Fibroblast of mammary gland (primary cell): ENCODE measurements at regions not wholly inside any gene's neighbourhood (a gene's known extent, or its start where the extent isn't known, plus 50 kb on each side); places are given as distances from the start of the nearest gene placed in this dataset.

ENCODE experiments used
- DNase-seq: peaks from one replicate; pipeline ENCODE4 v3.0.0-alpha.2; 2010; ENCODE audit warnings: low read depth
- H3K4me3 ChIP-seq: 2 replicates; pipeline ENCODE4 v1.5.1; 2011; ENCODE audit warnings: low read depth, mild to moderate bottlenecking, low read length, moderate library complexity; ENCODE audit not compliant: control insufficient read depth
- TF ChIP-seq, protein P1 (sequence below): conservative IDR thresholded peaks from 2 replicates; pipeline ENCODE4 v1.5.1; 2011; ENCODE audit warnings: low read depth, low read length, inconsistent platforms; ENCODE audit not compliant: control insufficient read depth, insufficient read depth

DNA sequence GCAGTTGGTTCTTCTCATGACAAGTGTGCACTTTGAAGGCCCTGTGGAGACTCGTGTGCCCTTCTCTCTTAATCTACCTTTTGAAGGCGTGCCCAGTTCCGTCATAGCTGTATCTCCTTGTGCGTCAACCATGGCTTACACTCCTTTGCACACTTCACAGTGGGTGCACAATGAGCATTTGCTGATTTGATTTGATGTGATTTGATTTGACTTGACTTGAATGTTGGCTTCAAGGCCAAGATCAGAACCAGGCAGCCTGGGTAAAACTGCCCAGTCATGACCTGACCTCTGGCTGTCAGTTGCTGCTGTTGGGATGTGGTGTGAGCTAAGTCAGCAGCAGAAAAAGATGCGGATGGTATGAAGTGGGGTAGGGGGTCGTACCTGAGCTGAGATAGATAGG lies 670.3 kb upstream of the HS6ST1 start:
- DNase-seq = no peak
- TF ChIP-seq, protein P1, sequence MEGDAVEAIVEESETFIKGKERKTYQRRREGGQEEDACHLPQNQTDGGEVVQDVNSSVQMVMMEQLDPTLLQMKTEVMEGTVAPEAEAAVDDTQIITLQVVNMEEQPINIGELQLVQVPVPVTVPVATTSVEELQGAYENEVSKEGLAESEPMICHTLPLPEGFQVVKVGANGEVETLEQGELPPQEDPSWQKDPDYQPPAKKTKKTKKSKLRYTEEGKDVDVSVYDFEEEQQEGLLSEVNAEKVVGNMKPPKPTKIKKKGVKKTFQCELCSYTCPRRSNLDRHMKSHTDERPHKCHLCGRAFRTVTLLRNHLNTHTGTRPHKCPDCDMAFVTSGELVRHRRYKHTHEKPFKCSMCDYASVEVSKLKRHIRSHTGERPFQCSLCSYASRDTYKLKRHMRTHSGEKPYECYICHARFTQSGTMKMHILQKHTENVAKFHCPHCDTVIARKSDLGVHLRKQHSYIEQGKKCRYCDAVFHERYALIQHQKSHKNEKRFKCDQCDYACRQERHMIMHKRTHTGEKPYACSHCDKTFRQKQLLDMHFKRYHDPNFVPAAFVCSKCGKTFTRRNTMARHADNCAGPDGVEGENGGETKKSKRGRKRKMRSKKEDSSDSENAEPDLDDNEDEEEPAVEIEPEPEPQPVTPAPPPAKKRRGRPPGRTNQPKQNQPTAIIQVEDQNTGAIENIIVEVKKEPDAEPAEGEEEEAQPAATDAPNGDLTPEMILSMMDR = no peak

DNA sequence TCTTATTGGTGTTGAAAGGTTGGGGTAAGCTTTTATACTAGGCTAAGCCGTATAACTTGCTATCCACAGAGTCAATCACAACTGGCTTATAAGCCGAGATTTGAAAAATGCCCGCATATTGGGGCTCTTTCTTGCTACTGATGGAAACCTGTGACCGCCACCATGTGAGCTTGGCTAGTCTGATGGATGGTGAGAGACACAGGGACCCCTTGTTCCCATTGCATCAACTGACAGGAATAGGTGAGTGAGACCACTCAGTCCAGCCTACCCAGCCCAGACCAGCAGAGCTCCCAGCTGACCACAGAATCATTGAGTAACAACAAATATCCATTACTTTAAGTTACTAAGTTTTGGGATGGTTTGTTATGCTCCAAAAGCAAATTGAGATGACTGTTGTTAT lies 676.4 kb upstream of the HS6ST1 start:
- TF ChIP-seq, protein P1 = no peak

More for the DNA sequence above, 670.3 kb upstream of the HS6ST1 start:
- no peak overlapping the region for H3K4me3 ChIP-seq

DNA sequence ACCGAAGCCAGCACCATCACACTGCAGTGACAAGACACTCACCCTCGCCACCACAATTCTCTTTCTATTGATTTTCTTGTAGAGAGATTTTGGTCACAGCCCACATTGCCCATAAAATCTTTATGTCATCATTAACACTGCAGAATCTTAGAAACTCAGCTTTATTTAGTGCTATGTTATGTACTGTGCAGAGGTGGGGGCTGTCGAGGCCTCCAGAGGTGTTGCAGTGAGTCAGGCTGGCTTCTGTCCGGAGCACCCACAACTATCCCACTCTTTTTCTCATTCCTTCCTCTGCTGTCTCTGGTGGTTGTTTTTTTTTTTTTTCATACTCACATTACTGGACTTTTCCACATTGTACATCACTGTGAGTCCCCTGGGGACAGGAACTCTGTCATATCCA lies 677.4 kb upstream of the HS6ST1 start:
- no peak for DNase-seq
- TF ChIP-seq, protein P1 = no peak
- H3K4me3 ChIP-seq = no peak overlapping the region

More for the DNA sequence above, 676.4 kb upstream of the HS6ST1 start:
- no peak for DNase-seq
- H3K4me3 ChIP-seq = no peak overlapping the region

DNA sequence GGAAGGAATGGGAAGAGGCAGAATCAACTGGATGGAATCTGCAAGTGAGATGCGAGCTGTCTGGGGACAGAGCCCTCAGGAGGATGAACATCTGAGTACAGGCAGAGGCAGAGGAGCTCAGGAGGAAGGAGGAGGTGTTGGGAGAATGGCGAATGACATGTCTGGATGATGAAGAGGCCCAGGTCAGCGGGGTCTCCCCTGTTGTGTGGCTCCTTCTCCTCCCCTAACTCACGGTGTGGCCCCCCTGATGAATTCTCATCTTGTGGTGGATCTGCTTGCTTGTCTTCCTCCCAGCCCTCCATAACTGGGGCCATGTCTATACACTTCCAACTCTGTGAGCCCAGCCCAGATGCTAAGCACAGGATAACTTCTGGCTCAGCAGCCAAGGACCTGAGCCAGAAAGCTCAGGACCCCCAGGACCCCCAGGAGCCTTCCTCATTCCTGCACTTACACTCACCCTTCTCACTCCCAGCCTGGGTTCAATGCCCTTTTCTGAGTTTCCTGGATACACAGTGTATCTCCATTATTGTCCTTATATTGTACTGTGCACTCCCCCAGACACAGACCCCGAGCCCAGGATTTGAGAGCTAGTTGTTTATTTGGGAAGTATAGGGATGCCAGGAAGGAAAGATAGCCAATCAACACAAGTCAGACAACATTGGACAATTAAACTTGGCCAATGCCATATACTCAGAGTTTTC lies 678.6 kb upstream of the HS6ST1 start:
- no peak overlapping the region for H3K4me3 ChIP-seq
- DNase-seq = no peak
- TF ChIP-seq, protein P1 = no peak

DNA sequence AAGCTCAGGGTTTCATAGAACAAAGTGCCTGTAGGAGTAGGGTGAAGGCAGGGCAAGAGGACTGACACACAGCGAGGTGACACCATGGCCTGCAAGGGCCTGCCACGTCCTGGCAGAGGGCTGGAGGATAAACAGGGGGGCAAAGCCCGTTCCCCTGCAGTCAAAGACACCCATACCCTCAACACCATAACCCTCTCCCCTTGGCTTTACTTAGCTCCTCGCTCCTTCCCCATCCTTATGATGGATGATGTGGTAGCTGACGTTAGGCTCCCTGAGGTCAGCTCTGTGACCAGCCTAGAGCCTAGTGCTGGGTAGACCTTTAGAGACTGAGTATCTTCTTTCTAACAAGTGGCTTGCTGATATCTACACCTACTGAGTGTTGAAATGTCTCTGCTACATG lies 683.3 kb upstream of the HS6ST1 start:
- no peak for DNase-seq
- TF ChIP-seq, protein P1 = no peak
- no peak overlapping the region for H3K4me3 ChIP-seq

DNA sequence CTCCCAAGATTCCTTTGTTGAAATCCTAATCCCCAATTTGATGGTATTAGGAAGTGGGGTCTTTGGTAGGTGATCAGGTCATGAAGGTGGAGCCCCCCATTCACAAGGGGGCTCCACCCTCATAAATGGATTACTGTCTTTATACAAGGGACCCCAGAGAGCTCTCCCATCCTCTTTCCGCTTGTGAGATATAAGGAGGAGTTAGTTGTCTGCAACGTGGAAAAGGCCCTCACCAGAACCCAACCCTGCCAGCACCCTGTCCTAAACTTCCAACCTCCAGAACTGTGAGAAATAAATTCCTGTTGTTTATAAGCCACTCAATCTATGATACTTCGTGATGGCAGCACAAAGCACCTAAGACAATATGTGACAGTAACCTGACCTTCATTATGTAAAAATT lies 684.1 kb upstream of the HS6ST1 start:
- TF ChIP-seq, protein P1 = no peak
- no peak overlapping the region for H3K4me3 ChIP-seq
- DNase-seq = no peak

DNA sequence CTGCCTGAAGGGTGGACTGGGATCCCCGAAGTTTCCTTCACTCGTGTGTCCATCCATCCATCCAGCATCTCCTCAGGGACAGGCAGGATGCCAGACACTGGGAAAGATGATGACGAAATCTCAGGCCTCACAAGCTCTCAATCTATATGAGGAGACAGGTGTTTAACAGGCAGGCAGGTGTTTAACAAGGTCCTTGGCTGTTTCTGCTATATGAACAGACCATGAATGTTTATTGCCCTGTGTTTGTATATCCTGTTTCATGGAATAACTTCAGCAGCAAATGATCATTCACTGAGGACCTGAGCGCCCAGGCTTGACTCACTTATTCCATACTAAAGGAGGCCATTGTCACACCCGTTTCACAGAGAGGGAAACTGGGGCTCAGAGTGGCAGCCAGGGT lies 685.8 kb upstream of the HS6ST1 start:
- no peak overlapping the region for H3K4me3 ChIP-seq
- no peak for DNase-seq
- TF ChIP-seq, protein P1 = no peak
